Brain microvascular endothelial cell (primary cell): ENCODE measurements at regions not wholly inside any gene's neighbourhood (a gene's known extent, or its start where the extent isn't known, plus 50 kb on each side); places are given as distances from the start of the nearest gene placed in this dataset.

Experiments
- DNase-seq: peaks from one replicate; pipeline ENCODE4 v3.0.0-alpha.2; 2020
- H3K27ac ChIP-seq: fragments of 250-450 bp; sonication (Bioruptor Pico); 2 replicates; pipeline ENCODE4 v1.5.1; 2020; ENCODE audit warnings: mild to moderate bottlenecking, moderate library complexity
- H3K27me3 ChIP-seq: fragments of 250-450 bp; sonication (Bioruptor Pico); replicated peaks from 2 replicates; pipeline ENCODE4 v1.5.1; 2020; ENCODE audit warnings: mild to moderate bottlenecking
- H3K36me3 ChIP-seq: fragments of 250-450 bp; sonication (Bioruptor Pico); replicated peaks from 2 replicates; pipeline ENCODE4 v1.5.1; 2020; ENCODE audit warnings: mild to moderate bottlenecking
- H3K4me3 ChIP-seq: 2 replicates; pipeline ENCODE4 v1.5.1; 2011; ENCODE audit warnings: low read depth, mild to moderate bottlenecking, control low read depth, low read length, moderate library complexity
- in situ Hi-C: cut with HindIII; loops from 2 replicates; pipeline ENCODE4 v1.10.0; 2017; ENCODE audit warnings: low sequenced_read_pairs, low pct_ligation_motif_present
- TF ChIP-seq, protein P1 (sequence below): IDR thresholded peaks from 2 replicates; pipeline ENCODE4 v1.5.1; 2011; ENCODE audit warnings: low read depth, mild to moderate bottlenecking, moderate library complexity, low read length, control low read depth, inconsistent platforms; ENCODE audit errors: missing control alignments

DNA sequence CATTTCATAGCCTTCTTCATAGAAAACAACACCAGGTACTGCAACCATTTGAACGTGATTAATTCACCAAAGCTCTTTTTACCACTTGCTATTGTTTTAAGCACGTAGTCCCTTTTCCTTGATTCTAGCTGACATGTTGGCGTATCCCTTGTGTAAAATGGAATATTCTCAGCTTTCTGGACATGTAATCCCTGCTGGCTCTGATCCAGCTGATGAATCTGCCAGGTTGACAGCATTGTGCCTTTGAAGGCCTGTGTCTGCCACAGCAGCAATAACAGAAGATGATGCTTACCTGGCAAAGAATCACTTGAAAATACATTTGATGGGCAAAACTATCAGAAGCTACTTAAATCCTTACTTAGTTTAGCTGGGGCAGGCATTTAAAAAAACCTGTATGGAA is 81.0 kb upstream of the CCDC150 start:
- TF ChIP-seq, protein P1, sequence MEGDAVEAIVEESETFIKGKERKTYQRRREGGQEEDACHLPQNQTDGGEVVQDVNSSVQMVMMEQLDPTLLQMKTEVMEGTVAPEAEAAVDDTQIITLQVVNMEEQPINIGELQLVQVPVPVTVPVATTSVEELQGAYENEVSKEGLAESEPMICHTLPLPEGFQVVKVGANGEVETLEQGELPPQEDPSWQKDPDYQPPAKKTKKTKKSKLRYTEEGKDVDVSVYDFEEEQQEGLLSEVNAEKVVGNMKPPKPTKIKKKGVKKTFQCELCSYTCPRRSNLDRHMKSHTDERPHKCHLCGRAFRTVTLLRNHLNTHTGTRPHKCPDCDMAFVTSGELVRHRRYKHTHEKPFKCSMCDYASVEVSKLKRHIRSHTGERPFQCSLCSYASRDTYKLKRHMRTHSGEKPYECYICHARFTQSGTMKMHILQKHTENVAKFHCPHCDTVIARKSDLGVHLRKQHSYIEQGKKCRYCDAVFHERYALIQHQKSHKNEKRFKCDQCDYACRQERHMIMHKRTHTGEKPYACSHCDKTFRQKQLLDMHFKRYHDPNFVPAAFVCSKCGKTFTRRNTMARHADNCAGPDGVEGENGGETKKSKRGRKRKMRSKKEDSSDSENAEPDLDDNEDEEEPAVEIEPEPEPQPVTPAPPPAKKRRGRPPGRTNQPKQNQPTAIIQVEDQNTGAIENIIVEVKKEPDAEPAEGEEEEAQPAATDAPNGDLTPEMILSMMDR: no peak
- Histone ChIP-seq H3K36me3 (no peaks in the 10 kb centered on the region), H3K4me3 (no peak overlapping the region), H3K27ac (no peak overlapping the region), H3K27me3 (no peaks in the 10 kb centered on the region)
- DNase-seq: no peak
- in situ Hi-C loops: no loop called here

DNA sequence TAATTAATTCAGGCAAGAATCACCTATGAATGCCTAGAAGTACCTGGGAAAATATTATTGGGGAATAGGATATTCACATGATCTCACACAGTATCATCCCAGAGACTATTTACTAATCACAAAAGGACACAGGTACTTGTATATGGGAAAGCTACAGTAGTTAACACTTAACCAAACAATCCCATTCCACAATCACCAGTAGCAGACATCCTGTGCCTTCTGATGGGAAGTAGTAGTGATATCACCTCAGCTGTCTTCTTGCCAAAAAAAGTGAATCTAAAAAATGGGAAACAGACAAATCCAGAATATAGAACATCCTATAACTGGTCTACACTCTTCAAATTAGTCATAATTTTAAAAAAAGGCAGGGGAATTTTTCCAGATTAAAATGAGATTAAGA is 75.6 kb upstream of the CCDC150 start:
- Histone ChIP-seq H3K27me3 (no peaks in the 10 kb centered on the region), H3K27ac (no peak overlapping the region), H3K4me3 (no peak overlapping the region), H3K36me3 (no peaks in the 10 kb centered on the region)
- TF ChIP-seq, protein P1: no peak
- in situ Hi-C loops: no loop called here
- DNase-seq: no peak

DNA sequence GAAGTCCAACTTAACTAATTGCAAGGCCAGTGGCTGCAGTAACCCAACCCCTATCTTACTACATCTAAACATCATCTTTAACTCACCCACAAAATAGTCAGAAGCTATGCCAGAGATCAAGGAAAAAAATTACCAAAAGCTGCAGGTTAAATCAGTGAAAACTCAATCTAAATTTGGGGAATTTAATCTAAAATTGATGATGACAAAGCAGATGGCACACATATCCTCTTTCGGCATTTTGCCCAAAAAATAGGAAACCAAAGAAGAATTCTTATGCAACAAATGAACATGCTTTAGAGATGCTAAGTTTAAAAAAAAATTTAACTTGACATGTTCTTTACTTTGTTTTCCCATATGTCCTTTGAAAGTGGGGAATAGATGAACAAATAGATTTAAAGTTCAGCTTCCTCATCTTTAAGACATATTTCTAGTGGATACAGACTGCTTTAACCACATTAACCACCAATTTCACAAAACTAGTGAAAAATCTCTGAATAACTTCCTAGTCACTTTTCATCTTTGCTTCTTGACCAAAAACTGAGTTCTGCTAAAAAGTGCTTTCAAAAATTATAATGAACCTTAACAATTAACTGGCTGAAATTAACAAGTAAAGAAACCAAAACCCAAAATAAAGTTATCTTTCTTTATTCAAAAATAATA is 74.3 kb upstream of the CCDC150 start:
- H3K27me3 ChIP-seq: no peaks in the 10 kb centered on the region
- in situ Hi-C loops: no loop called here
- no peaks in the 10 kb centered on the region for H3K36me3 ChIP-seq
- no peak for DNase-seq
- H3K4me3 ChIP-seq: no peak overlapping the region
- TF ChIP-seq, protein P1: no peak
- H3K27ac ChIP-seq: no peak overlapping the region

DNA sequence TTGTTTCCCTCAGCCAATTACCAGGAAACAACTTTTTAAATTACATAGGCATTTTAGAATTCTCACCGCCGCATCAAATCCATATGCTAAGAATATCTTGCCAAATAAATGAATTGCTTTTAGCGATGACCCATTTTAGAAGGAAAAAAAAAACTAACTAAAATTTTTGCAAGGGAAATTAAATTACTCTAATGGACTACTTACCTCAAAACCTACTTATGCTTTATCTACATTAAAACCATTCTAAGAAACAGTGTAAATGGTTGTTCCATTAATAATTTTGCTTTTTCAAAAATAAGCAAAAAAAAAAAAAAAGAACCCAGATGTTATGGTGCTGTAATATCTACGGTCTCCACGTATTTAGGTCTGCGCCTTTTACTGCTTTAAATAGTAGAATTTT is 73.5 kb upstream of the CCDC150 start:
- Histone ChIP-seq H3K27me3 (no peaks in the 10 kb centered on the region), H3K36me3 (no peaks in the 10 kb centered on the region), H3K27ac (no peak overlapping the region), H3K4me3 (no peak overlapping the region)
- in situ Hi-C loops: no loop called here
- DNase-seq: no peak
- TF ChIP-seq, protein P1: no peak

DNA sequence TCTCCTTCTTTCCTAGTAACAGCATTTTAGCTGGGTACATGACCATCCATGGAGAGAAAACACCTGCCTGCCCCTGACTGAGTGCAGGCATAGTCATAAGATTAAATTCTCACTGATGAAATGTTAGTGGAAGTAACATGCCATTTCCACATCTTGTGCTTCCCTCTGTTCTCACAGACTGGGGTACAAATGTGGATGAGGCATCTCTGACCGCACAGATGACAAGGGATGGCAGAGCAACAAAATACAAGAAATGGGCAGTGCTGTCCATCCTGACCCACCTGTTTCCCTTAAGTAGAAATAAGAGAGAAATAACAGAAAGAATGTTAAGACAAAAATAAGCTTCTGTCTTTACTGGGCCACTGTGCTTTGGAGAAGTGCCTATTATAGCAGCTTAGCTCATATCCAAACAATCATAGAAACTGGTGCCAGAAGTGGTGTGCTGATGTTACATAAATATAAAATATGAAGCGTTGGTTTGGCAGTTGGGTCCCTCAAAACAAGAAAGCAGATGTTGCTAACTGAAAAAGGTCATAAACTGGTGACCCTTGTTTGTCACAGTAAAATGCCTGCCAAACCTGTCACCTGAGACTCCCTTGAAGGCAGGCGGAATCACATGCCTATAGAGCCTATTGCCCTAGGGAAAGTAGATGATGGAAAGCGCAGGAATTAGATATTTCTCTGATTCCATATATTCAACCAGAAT is 72.4 kb upstream of the CCDC150 start:
- Histone ChIP-seq H3K27me3 (no peaks in the 10 kb centered on the region), H3K27ac (no peak overlapping the region), H3K36me3 (no peaks in the 10 kb centered on the region), H3K4me3 (no peak overlapping the region)
- in situ Hi-C loops: no loop called here
- no peak for DNase-seq
- TF ChIP-seq, protein P1: no peak
